OCI-LY7 (cell line): ENCODE measurements at regions not wholly inside any gene's neighbourhood (a gene's known extent, or its start where the extent isn't known, plus 50 kb on each side); places are given as distances from the start of the nearest gene placed in this dataset.
"Not testable (repeated sequence)": the region's sequence is repeated elsewhere in the genome, so short reads cannot be mapped to it uniquely, and the experiment has no call there.

Experiments
- EZH2phosphoT487 ChIP-seq: fragments of 200-600 bp; sonication (generic); IDR thresholded peaks from 2 replicates; pipeline ENCODE4 v1.6.1; 2018; ENCODE audit warnings: low read depth, borderline replicate concordance, mild to moderate bottlenecking, mixed run types, antibody characterized with exemption, low read length, moderate library complexity, mixed read lengths
- TF ChIP-seq, protein P1 (sequence below): fragments of 200-600 bp; sonication (generic); conservative IDR thresholded peaks from 2 replicates; pipeline ENCODE4 v1.5.1; 2014; ENCODE audit warnings: mild to moderate bottlenecking, antibody characterized with exemption, low read length, moderate library complexity, mixed read lengths

DNA sequence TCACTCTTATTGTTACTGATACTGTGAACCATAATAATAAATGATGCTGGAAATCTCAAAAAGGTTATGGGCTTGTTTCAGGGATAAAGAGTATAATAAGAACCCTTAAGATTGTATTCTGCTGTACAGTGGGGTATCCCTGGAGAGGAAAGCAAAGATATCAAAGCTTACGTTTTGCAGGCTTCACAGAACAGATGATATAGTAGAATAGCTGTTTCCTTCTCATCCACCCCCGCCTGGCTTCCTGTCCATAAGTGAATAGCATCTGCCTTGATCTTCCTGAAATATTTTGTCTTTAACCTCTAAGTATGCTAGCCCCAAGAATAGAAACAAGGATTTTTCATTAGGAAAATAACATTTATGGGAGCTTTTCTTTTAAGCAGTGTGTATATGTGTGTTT is 345.3 kb downstream of the SRGAP2C start:
- TF ChIP-seq, protein P1, sequence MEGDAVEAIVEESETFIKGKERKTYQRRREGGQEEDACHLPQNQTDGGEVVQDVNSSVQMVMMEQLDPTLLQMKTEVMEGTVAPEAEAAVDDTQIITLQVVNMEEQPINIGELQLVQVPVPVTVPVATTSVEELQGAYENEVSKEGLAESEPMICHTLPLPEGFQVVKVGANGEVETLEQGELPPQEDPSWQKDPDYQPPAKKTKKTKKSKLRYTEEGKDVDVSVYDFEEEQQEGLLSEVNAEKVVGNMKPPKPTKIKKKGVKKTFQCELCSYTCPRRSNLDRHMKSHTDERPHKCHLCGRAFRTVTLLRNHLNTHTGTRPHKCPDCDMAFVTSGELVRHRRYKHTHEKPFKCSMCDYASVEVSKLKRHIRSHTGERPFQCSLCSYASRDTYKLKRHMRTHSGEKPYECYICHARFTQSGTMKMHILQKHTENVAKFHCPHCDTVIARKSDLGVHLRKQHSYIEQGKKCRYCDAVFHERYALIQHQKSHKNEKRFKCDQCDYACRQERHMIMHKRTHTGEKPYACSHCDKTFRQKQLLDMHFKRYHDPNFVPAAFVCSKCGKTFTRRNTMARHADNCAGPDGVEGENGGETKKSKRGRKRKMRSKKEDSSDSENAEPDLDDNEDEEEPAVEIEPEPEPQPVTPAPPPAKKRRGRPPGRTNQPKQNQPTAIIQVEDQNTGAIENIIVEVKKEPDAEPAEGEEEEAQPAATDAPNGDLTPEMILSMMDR = not testable (repeated sequence)
- not testable (repeated sequence) for TF ChIP-seq EZH2phosphoT487
